GM21737 (cell line): ENCODE measurements at regions not wholly inside any gene's neighbourhood (a gene's known extent, or its start where the extent isn't known, plus 50 kb on each side); places are given as distances from the start of the nearest gene placed in this dataset.
"Not testable (repeated sequence)": the region's sequence is repeated elsewhere in the genome, so short reads cannot be mapped to it uniquely, and the experiment has no call there.

ENCODE experiments used
- ATAC-seq: cut with Tn5 transposase; IDR thresholded peaks from one replicate; pipeline ENCODE4 v1.9.1; 2021; ENCODE audit warnings: mild to moderate bottlenecking, moderate library complexity; ENCODE audit not compliant: unreplicated experiment

DNA sequence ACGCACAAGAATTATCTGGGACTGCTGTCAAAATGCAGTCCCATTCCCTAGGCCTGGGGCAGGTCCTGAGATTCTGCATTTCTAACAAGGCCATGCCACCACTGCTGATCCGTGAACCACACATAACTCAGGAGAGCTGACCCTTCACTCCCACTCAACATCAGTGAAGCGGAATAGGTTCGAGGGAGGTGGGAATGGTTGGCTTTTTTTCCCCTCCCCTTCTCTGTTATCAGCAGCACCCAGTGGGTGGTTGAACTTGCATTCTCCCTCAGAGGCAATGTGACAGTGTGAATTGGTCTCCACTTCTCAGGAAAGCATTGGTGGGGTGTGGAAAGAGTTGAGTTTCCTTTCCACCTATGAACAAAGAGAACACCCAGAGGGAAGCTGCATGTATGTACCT is 344.3 kb downstream of the GADD45G start:
- no peak for ATAC-seq

DNA sequence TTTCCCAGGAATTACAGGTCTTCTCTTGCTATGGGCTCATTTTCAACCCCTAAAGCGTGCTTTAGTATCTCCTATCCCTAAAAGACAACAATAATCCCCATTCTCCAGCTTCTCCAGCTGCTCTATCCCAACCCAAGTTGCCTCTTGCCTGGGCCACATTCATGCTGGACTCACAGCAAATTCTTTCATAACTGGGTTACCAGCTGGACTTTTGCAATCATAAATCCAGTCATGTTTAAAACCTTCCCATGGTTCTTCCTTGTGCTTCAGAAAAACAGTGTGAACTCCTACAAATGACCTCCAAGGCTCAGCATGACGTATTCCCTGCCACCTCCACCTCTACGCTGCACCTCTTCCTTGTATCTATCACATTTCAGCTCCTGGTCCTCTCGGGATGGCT is 346.9 kb downstream of the GADD45G start:
- ATAC-seq = no peak

DNA sequence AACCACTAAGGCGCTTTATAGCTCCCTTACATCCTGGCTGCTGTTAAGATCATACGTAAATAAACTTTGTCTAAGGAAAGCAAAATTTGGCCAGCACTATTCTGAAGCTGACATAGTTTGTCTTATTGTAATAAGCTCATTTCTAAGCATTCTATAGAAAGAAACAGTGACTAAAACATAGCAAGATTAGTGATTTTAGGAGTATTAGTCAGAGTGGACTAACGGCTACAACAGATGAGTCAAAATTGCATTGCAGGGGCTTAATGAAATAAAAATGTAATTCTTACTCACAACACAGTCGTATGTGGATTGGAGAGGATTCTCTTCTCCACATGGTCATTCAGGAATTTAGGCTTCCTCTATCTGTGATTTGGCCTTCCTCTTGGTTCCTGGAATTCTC is 347.6 kb downstream of the GADD45G start:
- ATAC-seq = no peak

DNA sequence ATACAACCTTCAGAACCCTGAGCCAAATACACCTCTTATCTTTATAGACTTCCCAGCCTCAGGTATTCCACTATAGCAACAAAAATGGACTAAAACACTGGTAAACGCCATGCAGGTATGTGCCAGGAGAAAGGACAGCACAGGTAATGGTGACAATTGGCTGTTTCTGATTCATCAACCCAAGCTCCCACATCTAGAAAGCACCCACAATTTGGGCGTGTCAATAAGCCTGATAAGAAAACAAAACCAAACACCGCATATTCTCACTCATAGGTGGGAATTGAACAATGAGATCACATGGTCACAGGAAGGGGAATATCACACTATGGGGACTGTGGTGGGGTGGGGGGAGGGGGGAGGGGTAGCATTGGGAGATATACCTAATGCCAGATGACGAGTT is 348.5 kb downstream of the GADD45G start:
- ATAC-seq = not testable (repeated sequence)

DNA sequence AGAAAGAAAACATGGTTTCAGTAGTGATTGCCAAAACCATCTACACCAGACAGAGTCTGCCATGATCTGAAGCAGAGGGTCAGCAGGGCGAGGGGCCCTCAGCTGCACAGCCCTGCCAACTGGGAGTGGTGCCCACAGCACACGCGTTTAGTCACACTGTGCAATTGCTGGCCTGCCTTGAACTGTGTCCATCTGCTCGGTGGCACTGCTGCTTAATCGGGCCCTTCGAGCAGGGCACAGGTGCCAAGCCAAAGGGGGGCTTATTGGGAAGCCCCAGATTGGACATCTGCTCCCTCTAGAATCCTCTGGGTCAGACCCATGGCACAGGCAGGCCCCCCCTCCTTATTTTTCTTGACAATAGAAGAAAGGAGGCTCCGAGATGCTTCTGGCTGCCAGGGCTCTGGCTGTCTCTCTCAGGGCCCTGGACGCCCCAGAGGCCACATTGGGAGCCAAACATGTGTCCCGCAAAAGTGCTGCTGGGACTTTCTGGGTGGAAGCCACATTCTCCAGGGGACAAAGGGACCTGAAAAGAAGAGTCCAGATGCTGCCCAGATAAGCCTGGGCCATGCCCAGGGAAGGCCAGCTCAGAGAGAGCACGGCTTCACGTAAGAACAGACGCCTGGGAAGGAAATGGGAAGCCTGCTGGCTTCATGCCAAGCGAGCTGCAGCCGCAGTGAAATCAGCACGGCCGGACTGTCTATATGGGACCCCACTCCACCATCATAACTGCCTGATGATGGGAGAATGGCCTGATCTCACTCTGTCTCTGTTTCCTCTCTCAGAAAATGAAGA is 349.2 kb downstream of the GADD45G start:
- no peak for ATAC-seq

DNA sequence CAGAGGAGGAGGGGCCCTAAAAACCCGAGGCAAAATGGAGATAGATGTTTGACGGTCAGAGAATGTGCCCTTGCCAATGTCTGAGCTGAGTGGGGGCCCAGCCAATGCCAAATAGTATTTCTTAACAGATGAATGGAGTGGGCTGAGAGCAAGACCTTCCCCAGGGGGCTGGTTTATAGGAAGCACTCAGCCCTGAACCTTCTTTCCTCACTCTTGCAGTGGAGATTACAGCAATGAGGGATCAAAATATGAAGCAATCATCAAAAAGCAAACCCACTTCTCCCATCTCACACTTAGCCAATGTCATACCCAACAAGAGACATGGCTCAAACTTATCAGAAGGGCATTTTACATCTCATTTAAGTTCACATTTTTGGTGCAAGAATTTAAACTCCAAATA is 350.3 kb downstream of the GADD45G start:
- ATAC-seq = no peak

DNA sequence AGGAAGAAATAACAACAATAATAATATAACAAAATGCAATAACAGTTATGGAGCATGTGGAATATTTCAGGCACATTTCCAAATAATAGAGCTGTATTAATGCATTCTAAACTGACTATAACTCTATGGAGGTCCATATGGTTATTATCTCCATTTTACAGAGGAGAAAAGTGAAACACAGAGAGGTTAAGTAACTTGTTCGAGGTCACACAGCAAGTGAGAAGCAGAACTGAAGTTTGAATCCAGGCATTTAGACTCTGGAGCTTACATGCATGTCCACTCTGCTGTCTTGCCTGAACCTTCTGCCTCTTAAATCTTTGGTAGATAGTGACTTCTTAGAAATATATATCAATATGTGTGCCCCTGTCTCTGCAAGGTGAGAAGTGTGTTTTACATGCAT is 350.8 kb downstream of the GADD45G start:
- ATAC-seq = no peak

DNA sequence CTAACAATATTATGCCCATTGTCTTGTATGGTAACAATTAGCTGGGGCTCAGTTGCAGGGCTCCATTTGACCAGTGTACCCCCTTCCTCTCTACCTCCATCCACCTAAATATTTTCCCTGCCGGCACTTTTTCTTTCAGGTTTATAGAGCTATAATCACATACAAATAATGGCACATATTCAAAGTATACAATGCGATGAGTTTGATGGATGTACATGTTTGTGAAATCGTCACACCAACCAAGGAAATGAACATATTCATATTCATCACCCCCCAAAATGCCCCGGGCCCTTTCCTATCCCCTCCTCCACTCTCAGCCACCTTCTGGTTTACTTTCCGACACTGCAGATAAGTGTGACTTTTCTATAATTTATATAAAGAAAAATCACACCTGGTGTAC is 351.5 kb downstream of the GADD45G start:
- ATAC-seq = no peak

DNA sequence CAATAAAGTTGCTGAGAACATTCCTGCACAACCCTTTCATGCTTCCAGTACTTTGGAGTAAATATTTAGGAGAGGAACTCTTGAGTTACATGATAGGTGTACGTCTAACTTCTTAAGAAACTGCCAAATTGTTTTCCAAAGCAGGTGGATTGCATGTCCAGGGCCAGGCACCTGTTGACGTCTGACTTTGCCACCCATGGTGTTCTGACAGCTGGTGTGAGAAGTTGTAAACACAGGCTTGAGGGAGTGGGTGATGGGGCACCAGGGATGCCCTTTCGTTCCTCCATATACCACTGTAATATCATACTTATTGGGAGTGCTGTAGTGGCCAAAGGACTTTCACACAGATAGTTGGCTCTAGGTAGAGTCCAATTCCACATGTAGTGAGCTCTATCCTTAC is 352.1 kb downstream of the GADD45G start:
- no peak for ATAC-seq

DNA sequence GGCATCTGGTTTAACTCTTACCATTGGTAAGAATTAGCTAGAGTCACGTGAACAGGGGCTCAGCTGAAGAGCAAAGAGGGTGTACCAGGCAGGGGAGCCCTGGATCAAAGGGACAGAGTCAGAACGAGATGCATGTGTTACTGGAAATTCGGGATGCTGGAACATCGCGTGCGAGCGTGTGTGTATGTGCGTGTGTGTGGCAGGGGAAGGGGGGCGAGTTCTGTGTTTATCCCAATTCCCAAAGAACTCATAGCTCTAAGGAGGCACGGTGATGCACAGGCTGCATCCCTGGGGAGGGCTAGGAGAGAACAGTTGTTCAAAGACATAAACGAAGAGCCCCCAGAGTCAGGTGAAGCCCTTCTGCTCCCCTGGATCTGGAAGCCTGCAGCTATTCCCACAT is 353.3 kb downstream of the GADD45G start:
- ATAC-seq = no peak

DNA sequence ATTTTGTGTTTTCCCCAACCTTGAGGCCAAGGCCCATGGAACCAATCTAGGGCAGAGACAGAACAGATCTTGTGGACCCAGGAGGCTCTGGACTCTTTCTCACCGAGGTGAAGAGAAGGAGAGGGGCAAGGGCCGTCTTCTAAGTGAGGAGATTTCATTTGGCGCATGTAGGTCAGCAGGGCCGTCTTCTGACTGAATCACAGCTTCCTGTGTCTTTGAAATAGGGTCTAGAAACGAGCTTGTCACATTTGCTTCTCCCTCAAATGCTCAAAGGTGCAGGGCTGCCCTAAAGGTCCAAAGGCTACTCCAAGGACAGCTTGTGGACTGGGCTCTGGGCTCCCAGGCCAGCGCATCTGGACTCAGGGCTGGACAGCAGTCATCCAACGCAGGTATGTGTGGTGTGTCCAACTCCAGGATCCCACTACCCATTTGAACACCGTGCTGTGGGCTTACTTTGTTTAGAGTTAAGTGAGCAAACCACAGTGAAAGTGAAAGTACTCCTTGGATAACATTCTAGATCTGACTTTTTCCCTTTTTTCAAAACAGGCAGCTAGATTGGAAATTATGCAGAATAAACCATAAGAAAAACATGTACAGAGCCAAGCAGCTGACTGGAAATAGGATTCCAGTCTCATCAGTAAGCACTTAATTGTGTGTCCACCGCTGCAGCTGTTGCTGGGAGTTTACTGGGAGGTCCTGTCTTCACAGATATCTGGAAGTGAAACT is 357.0 kb downstream of the GADD45G start:
- ATAC-seq = no peak

DNA sequence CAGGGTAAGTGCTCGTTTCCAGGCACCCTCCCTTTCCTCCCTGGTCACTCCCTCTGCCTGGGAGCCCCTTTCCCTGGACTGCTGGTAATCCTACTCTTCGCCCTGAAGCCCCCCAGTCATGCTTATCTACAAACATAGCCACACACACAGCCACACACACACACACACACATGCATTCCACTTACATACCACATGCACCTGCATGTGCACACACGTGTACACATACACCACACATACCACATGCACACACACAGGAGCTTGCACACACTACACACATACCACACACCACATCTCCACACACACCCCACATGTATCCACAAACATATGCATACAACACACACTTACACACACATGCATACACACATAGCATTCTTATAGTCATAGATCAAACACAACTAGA is 358.5 kb downstream of the GADD45G start:
- no peak for ATAC-seq

DNA sequence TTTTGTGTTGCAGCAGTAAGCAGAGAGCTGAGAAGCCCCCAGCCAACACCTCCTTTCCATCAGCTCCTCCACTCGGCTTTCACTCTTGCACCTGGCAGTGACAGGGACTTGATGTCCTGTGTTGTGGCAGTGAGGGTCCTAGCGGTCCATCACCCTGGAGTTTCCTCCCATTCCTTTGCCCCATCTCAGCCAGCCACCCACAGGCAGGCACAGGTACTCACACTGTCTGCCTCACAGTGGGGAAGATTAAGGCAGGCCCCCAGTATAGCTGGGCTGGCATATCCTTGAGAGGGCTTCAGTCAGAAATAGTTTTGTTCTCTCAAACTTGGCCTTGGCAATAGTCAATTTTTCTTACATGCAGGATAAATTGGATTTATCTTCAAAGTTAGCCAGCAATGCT is 362.7 kb downstream of the GADD45G start:
- ATAC-seq = no peak

DNA sequence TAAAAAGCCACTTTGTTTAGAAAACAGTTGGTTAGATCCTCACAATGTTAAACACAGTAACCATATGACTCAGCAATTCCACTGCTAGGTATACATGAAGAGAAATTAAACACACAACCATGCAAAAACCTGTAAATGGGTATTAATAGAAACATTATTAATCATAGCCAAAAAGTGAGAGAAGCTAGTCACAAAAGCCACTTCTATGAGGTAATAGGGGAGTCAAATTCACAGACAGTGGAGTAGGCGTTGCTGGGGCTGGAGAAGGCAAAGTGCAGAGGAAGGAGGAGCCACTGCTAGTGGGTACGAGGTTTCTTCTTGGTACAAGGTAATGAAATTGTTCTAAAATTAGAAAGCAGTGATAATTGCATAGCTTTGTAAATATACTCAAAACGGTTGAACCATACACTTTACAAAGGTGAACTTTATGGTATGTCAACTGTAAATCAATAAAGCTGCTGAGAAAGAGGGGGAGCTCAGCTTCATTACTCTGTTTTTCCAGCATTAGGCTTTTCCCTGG is 364.4 kb downstream of the GADD45G start:
- no peak for ATAC-seq

DNA sequence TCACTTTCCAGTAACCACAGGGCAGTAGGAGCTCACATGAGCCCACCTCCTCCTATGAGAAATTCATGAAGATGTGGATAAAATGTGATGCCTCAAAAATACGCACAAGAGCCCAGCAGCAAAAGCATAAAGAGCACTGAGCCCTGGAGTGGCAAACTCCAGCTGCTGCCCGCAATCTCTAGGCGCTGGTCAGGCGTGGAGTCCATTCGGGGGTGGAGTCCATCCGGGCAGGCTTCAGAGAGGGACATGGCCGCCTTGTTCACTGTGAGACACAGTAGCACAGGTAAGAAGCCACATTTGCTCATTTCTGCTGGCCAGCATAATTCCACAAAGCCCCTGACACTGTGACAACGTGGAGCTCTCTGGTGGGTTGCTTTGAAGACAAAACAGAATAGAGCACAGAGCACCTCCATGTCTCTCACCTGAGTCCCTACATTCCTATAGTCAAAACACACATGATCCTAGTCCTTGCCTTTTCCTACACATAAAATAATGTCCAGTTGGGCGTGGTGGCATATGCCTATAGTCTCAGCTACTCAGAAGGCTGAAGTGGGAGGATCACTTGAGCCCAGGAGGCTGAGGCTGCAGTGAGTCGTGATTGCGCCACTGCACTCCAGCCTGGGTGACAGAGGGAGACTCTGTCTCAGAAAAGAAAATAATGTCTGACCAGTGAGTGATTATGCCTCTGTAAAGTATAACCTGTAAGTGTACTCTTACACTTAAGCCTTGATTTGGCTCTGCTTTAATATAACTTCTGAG is 365.2 kb downstream of the GADD45G start:
- no peak for ATAC-seq

DNA sequence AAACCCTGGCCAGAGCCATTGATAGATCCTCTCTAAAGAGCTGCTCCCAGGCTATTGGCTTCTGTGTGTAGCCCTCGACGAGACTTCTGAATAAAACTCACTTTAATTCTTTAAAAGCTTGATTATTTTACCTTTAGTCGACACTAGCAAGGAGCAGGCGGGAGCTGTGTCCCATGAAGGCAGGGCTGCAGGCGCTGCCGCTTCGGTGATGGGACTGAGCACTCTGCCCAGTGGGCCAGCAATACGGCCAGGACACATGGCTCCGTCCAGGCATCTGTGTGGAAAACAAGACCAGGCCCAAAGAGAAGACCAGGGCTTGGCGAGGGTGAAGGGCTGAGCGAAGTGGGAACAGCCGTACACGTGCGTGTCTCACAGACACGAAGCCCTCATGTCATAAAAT is 365.9 kb downstream of the GADD45G start:
- ATAC-seq = no peak

DNA sequence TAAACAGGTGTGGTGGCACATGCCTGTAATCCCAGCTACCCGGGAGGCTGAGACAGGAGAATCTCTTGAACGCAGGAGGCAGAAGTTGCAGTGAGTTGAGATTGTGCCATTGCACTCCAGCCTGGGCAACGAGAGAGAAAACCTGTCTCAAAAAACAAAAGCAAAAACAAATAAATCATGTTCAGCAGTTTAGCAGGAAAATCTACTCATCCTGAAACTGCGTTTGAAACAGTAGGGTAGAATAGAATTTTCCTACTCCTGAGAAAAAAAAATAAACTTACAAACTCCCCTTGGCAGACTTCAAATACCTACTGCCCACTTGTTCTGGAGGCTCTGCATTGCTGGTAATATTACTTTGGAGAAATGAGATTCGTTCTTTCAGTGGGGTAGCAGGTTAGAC is 367.7 kb downstream of the GADD45G start:
- ATAC-seq = no peak

DNA sequence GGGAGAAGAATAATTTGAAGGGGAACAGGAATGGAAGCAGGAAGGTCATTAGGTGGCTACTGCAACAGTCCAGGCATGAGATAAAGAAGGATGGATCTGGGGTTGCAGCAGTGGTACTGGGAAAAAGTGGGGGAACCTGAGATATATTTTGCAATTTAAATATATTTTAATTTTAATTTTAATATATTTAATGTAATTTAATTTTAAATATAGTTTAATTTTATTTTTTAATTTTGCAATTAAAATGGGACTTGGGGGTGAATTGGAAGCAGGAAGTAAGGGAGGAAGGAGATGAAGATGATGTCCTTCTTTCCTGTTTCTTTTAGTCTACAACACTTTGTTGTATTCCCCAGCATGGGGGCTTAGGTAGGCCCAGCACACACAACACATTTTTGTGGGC is 369.8 kb downstream of the GADD45G start:
- ATAC-seq = no peak

DNA sequence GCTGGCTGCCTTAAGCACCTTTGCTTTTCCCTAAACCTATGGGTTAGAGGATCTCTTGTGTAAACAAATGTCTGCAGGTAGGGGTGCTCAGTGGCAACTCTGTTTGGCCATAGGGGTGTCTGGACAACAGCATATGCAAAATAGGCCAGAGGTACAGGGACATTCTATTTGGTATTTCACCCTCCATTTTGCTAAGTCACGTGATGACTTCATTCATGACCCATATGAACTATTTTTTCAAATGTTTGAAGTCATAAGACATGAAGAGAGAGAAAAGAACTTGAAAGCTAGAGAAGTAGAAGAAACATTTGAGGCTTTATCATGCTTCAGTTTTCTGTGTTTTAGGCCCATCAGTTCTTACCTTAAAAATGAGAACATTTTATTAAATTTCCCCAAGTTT is 370.2 kb downstream of the GADD45G start:
- no peak for ATAC-seq

DNA sequence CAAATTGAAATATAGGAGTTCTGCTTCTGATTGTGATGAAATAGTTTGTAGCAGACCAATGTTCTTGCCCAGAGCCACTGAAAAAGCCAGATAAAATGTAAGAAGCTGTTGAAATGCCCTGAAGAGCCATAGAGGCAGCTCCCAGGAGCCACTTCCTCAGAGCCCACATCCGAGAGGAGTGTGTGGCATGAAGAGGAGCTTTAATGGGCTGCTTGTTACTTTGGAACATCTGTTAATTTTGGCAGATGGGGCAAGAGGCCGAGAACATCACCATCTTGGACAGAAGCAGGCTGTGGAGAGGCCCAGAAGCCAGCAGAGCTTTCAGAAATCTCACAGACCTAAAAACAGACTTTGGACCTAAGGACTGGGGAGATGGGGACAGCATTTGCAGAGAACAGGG is 370.8 kb downstream of the GADD45G start:
- ATAC-seq = no peak

DNA sequence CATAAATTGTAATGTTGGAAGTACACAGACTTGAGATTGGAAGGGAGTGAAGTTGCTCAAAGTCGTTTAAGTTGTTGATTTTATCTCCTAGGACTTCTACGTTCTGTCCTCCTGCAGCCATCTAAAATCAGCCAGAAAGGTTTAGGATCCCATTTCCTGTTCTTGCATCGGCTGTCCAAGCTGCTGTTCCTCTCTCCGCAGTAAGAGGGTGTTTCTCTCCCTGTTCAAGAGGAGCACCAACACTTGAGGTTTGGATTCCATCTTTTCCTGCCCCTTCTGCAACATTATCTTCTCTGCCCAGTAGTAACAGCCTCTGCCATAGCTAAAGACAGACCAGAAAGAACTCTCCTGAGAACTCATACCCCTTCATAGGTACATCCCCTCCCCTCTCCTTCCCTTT is 373.4 kb downstream of the GADD45G start:
- ATAC-seq = no peak

DNA sequence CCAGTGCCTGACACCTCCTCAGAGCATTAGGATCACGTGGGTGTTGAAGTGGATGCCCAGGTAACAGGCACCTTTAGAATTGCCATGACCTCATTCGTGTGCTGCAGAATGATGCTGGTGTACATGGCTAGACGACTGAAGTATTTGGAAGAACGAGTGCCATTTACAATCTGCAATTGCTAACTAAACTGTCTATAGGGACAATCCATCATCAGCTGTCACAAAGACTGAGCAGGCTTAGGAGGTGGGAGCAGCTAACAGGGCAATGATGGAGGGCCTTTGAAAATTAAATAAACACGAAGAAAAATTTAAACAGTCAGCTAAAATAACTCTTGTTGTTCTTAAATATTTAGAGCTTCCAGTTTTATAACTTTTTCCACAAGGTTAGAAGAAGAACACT is 375.8 kb downstream of the GADD45G start:
- no peak for ATAC-seq
